ENCODE measurements at regions not wholly inside any gene's neighbourhood (a gene's known extent, or its start where the extent isn't known, plus 50 kb on each side); places are given as distances from the start of the nearest gene placed in this dataset.

DNA sequence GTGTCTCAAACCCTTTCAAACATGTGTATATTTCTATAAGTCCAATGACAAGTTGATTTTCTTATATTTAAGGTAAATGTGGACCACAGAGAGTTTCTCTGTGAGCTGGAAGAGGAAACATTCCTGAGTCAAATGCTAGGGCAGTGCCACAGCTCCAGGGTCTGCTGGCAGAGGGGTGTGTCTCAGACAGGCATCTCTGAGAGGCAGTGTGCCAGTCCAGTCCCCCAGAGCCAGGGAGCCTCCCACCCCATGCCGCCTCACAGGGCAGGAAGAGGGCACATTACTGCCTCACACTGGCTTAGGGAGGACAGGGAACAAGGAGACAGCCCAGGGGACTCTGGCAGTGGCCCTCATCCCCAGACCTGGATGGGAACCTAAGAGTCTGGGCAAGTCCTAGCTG is 120.2 kb downstream of the TENT4A start:
- no peak overlapping the region for H3K4me3 ChIP-seq
- H3K4me1 ChIP-seq: no peaks in the 10 kb centered on the region
- no peaks in the 10 kb centered on the region for H3K27me3 ChIP-seq
- no peaks in the 10 kb centered on the region for H3K9me3 ChIP-seq
- no peaks in the 10 kb centered on the region for H3K36me3 ChIP-seq
- no peak for TF ChIP-seq POLR2A (IDR thresholded peaks at IDR 0.05)
- TF ChIP-seq, protein P1, sequence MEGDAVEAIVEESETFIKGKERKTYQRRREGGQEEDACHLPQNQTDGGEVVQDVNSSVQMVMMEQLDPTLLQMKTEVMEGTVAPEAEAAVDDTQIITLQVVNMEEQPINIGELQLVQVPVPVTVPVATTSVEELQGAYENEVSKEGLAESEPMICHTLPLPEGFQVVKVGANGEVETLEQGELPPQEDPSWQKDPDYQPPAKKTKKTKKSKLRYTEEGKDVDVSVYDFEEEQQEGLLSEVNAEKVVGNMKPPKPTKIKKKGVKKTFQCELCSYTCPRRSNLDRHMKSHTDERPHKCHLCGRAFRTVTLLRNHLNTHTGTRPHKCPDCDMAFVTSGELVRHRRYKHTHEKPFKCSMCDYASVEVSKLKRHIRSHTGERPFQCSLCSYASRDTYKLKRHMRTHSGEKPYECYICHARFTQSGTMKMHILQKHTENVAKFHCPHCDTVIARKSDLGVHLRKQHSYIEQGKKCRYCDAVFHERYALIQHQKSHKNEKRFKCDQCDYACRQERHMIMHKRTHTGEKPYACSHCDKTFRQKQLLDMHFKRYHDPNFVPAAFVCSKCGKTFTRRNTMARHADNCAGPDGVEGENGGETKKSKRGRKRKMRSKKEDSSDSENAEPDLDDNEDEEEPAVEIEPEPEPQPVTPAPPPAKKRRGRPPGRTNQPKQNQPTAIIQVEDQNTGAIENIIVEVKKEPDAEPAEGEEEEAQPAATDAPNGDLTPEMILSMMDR (IDR thresholded peaks at IDR 0.05): no peak
- DNase-seq: no peak
- intact Hi-C loops (cut with DNase I): no loop called here
- WGBS, 2 donors: 67% methylated on average over 1 of the region's 1 CpG; no CpG with 5 or more reads in 1 of the 2 donors
- H3K27ac ChIP-seq: no peak overlapping the region

- intact Hi-C loops (cut with DNase I): no loop called here
Observed at GRCh38 chr5:6837095-6837494, 123.9 kb downstream of the TENT4A start.

GRCh38 chr5:6837519-6838110 is 124.4 kb downstream of the TENT4A start:
- Histone ChIP-seq H3K4me3 (no peak overlapping the region), H3K9me3 (no peaks in the 10 kb centered on the region), H3K27ac (no peak overlapping the region), H3K36me3 (no peaks in the 10 kb centered on the region), H3K27me3 (no peaks in the 10 kb centered on the region), H3K4me1 (no peaks in the 10 kb centered on the region)
- DNase-seq: no peak
- no peak for TF ChIP-seq POLR2A (IDR thresholded peaks at IDR 0.05)
- TF ChIP-seq, protein P1 (IDR thresholded peaks at IDR 0.05): peak in 2 of 6 experiments; percentile 17 to 60
- WGBS, 2 donors: 46 to 50% methylated on average over 9 of the region's 9 CpGs
- intact Hi-C loops (cut with DNase I): no loop called here

More at GRCh38 chr5:6837095-6837494, 123.9 kb downstream of the TENT4A start:
- no peak for TF ChIP-seq POLR2A (IDR thresholded peaks at IDR 0.05)
- H3K27me3 ChIP-seq: no peaks in the 10 kb centered on the region
- no peak for DNase-seq
- 67 to 84% methylated on average over 2 of the region's 2 CpGs for WGBS, 2 donors
- no peak overlapping the region for H3K27ac ChIP-seq
- H3K4me1 ChIP-seq: no peaks in the 10 kb centered on the region
- no peaks in the 10 kb centered on the region for H3K9me3 ChIP-seq
- H3K36me3 ChIP-seq: no peaks in the 10 kb centered on the region
- no peak overlapping the region for H3K4me3 ChIP-seq

- Histone ChIP-seq H3K36me3 (no peaks in the 10 kb centered on the region), H3K4me1 (no peaks in the 10 kb centered on the region), H3K4me3 (no peak overlapping the region), H3K9me3 (no peaks in the 10 kb centered on the region), H3K27me3 (no peaks in the 10 kb centered on the region), H3K27ac (no peak overlapping the region)
- 62% methylated on average over 6 of the region's 6 CpGs for WGBS, 2 donors
- no peak for TF ChIP-seq POLR2A (IDR thresholded peaks at IDR 0.05)
- TF ChIP-seq, protein P1 (IDR thresholded peaks at IDR 0.05): no peak
- no peak for DNase-seq
- intact Hi-C loops (cut with DNase I): no loop called here
Observed at GRCh38 chr5:6838736-6839135, 125.5 kb downstream of the TENT4A start.

DNA sequence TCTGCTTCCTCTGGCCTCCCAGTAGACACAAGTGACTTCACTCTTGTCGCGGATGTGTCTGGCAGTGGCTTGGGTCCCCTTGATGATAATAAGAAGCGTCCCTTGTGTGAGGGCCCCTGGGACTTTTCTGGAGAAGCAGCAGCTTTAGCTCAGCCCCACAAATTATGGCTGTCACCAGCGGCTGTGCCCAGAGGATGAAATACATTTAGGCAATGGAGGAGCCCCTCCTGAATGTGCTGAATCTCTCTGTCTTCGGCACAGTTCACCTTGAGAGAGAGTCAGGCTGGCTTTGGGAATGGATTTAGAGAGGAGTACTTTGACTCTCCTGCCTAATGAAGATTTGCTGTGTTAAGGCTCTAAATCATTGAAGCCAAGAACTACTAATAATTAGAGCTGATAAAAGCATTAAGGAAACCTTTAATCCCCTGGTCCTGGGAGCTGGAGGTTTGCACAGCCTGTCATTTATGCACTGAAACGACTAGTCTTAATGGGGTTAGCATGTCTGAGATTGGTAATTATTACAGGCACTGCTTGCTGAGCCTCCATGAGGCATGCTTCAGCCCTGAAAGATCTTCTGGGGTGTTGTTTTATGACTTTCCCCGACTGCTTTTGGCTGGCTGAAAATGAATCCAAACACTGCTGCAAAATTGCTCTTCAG is 127.0 kb downstream of the TENT4A start:
- H3K9me3 ChIP-seq: no peaks in the 10 kb centered on the region
- intact Hi-C loops (cut with DNase I): no loop called here
- no peak for TF ChIP-seq POLR2A (IDR thresholded peaks at IDR 0.05)
- TF ChIP-seq, protein P1 (IDR thresholded peaks at IDR 0.05): no peak
- 62 to 65% methylated on average over 5 of the region's 7 CpGs for WGBS, 2 donors
- H3K36me3 ChIP-seq: no peaks in the 10 kb centered on the region
- no peak overlapping the region for H3K4me3 ChIP-seq
- H3K27me3 ChIP-seq: no peaks in the 10 kb centered on the region
- no peak overlapping the region for H3K27ac ChIP-seq
- DNase-seq: no peak
- H3K4me1 ChIP-seq: no peaks in the 10 kb centered on the region

Data from esophagus squamous epithelium (tissue), 5 donors.